PC-9 (cell line): ENCODE measurements at regions not wholly inside any gene's neighbourhood (a gene's known extent, or its start where the extent isn't known, plus 50 kb on each side); places are given as distances from the start of the nearest gene placed in this dataset.

Source experiments
- EZH2 ChIP-seq: fragments of 200-600 bp; sonication (generic); IDR thresholded peaks from 2 replicates; pipeline ENCODE4 v1.8.0; 2017; ENCODE audit warnings: antibody characterized with exemption, low read depth
- TF ChIP-seq, protein P1 (sequence below): fragments of 200-600 bp; sonication (generic); conservative IDR thresholded peaks from 2 replicates; pipeline ENCODE4 v1.6.1; 2017; ENCODE audit warnings: mixed run types, antibody characterized with exemption, mild to moderate bottlenecking, moderate library complexity

DNA sequence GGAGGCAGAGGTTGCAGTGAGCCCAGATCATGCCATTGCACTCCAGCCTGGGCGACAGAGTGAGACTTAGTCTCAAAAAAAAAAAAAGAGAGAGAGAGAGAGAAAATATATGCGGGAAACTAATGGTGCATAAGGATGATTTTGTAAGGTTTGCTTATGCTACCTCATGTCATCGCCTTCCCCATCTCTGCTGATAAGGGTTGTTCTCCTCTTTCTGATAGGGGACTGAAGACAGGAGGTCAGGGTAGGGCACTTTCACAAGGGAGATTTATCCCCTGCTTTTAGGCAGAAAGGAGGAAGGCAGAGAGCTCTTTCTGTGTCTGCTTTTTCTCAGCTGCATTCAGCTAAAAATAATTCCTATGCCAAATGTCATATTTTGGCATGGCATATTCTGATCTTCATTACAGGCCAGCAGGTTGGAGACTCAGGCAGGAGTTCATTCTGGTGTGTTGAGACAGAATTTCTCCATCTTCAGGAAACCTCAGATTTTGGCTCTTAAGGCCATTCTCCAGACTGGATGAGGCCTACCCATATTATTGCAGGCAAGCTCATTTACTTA lies 220.2 kb downstream of the AUH start:
- TF ChIP-seq, protein P1, sequence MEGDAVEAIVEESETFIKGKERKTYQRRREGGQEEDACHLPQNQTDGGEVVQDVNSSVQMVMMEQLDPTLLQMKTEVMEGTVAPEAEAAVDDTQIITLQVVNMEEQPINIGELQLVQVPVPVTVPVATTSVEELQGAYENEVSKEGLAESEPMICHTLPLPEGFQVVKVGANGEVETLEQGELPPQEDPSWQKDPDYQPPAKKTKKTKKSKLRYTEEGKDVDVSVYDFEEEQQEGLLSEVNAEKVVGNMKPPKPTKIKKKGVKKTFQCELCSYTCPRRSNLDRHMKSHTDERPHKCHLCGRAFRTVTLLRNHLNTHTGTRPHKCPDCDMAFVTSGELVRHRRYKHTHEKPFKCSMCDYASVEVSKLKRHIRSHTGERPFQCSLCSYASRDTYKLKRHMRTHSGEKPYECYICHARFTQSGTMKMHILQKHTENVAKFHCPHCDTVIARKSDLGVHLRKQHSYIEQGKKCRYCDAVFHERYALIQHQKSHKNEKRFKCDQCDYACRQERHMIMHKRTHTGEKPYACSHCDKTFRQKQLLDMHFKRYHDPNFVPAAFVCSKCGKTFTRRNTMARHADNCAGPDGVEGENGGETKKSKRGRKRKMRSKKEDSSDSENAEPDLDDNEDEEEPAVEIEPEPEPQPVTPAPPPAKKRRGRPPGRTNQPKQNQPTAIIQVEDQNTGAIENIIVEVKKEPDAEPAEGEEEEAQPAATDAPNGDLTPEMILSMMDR = no peak
- no peak for TF ChIP-seq EZH2
